BLaER1 treated with 17β-estradiol and CSF1 and Interleukin-3, amounts not matched to agents 10 nM and 100 nM (cell line): ENCODE measurements at regions not wholly inside any gene's neighbourhood (a gene's known extent, or its start where the extent isn't known, plus 50 kb on each side); places are given as distances from the start of the nearest gene placed in this dataset.
"Not testable (repeated sequence)": the region's sequence is repeated elsewhere in the genome, so short reads cannot be mapped to it uniquely, and the experiment has no call there.

Experiments used
- H3K27ac ChIP-seq, 11 experiments: shearing (Covaris generic); formaldehyde crosslinking; 2 replicates each; pipeline ENCODE4 v1.8.1; 2022
- H3K27me3 ChIP-seq, 11 experiments: shearing (Covaris generic); formaldehyde crosslinking; 2 replicates each; pipeline ENCODE4 v1.8.1; 2022
- H3K36me3 ChIP-seq, 11 experiments: shearing (Covaris generic); formaldehyde crosslinking; 2 replicates each; pipeline ENCODE4 v1.8.1; 2022
- H3K4me1 ChIP-seq, 10 experiments: shearing (Covaris generic); formaldehyde crosslinking; 2 replicates each; pipeline ENCODE4 v1.8.1; 2022
- H3K4me2 ChIP-seq, 11 experiments: shearing (Covaris generic); formaldehyde crosslinking; 2 replicates each; pipeline ENCODE4 v1.8.1; 2022
- H3K4me3 ChIP-seq, 10 experiments: shearing (Covaris generic); formaldehyde crosslinking; 2 replicates each; pipeline ENCODE4 v1.8.1; 2022
- H3K9ac ChIP-seq, 11 experiments: shearing (Covaris generic); formaldehyde crosslinking; 2 replicates each; pipeline ENCODE4 v1.8.1; 2022
- H3K9me3 ChIP-seq, 11 experiments: shearing (Covaris generic); formaldehyde crosslinking; replicated peaks in 1 of 11; 2 replicates each; pipeline ENCODE4 v1.8.1; 2022
- H4K20me1 ChIP-seq, 11 experiments: shearing (Covaris generic); formaldehyde crosslinking; 2 replicates each; pipeline ENCODE4 v1.8.1; 2022
- Cebpa-rat ChIP-seq, 11 experiments: shearing (Covaris generic); IDR thresholded peaks; 2 replicates each; pipeline ENCODE4 v1.8.1; 2022

- H3K27ac ChIP-seq: no peak overlapping the region
- H3K9ac ChIP-seq: no peak overlapping the region
- H3K4me1 ChIP-seq: peaks cover 0 to 6% (median 5%) of the 10 kb centered on the region in 10 experiments; a peak in 10 of 20 replicates
- H3K4me3 ChIP-seq: no peak overlapping the region
- no peaks in the 10 kb centered on the region for H4K20me1 ChIP-seq
- H3K36me3 ChIP-seq: no peaks in the 10 kb centered on the region
- TF ChIP-seq Cebpa-rat (IDR thresholded peaks at IDR 0.05): no peak
- no peak overlapping the region for H3K4me2 ChIP-seq
- H3K9me3 ChIP-seq: peaks cover 0 to 16% (median 0%) of the 10 kb centered on the region in 11 experiments; a peak in 2 of 22 replicates
- H3K27me3 ChIP-seq: no peaks in the 10 kb centered on the region
These were observed 244.0 kb upstream of the SFSWAP start for GRCh38 chr12:131466932-131467331.

GRCh38 chr12:131468206-131468605 lies 242.7 kb upstream of the SFSWAP start:
- no peaks in the 10 kb centered on the region for H3K36me3 ChIP-seq
- no peak overlapping the region for H3K4me3 ChIP-seq
- peaks cover 0 to 8% (median 0%) of the 10 kb centered on the region in 11 experiments; a peak in 1 of 22 replicates for H4K20me1 ChIP-seq

GRCh38 chr12:131469945-131470344 lies 240.9 kb upstream of the SFSWAP start:
- not testable (repeated sequence) for H4K20me1 ChIP-seq, H3K4me2 ChIP-seq, H3K4me3 ChIP-seq, H3K9ac ChIP-seq, H3K27me3 ChIP-seq, H3K36me3 ChIP-seq, H3K27ac ChIP-seq
- Histone ChIP-seq H3K9me3 (peaks cover 0 to 11% (median 0%) of the 10 kb centered on the region in 11 experiments; a peak in 2 of 22 replicates), H3K4me1 (peaks cover 12 to 20% (median 18%) of the 10 kb centered on the region in 10 experiments)

More at GRCh38 chr12:131468206-131468605, 242.7 kb upstream of the SFSWAP start:
- Histone ChIP-seq H3K27me3 (no peaks in the 10 kb centered on the region), H3K4me2 (no peak overlapping the region), H3K27ac (no peak overlapping the region), H3K9me3 (peaks cover 0 to 11% (median 0%) of the 10 kb centered on the region in 11 experiments; a peak in 2 of 22 replicates), H3K4me1 (peaks cover 0 to 8% (median 6%) of the 10 kb centered on the region in 10 experiments; a peak in 12 of 20 replicates), H3K9ac (no peak overlapping the region)
- no peak for TF ChIP-seq Cebpa-rat (IDR thresholded peaks at IDR 0.05)

- Histone ChIP-seq H3K4me3 (no peak overlapping the region), H3K4me1 (peaks cover 12 to 20% (median 18%) of the 10 kb centered on the region in 10 experiments), H3K4me2 (peak overlapping the region in 8 of 11 experiments; percentile 10 to 36 (median 22); a peak in 4 of 22 replicates), H3K9me3 (peaks cover 0 to 8% (median 0%) of the 10 kb centered on the region in 11 experiments; a peak in 2 of 22 replicates), H3K27me3 (no peaks in the 10 kb centered on the region), H3K27ac (no peak overlapping the region), H3K9ac (no peak overlapping the region), H4K20me1 (peaks cover 0 to 8% (median 0%) of the 10 kb centered on the region in 11 experiments; a peak in 1 of 22 replicates), H3K36me3 (no peaks in the 10 kb centered on the region)
- no peak for TF ChIP-seq Cebpa-rat (IDR thresholded peaks at IDR 0.05)
These were observed 239.5 kb upstream of the SFSWAP start for GRCh38 chr12:131471271-131471905.

GRCh38 chr12:131471946-131472732 lies 238.8 kb upstream of the SFSWAP start:
- no peak overlapping the region for H3K4me2 ChIP-seq
- no peaks in the 10 kb centered on the region for H3K27me3 ChIP-seq
- H3K36me3 ChIP-seq: no peaks in the 10 kb centered on the region
- no peak for TF ChIP-seq Cebpa-rat (IDR thresholded peaks at IDR 0.05)
- H3K9ac ChIP-seq: no peak overlapping the region
- H3K4me1 ChIP-seq: peaks cover 12 to 20% (median 18%) of the 10 kb centered on the region in 10 experiments
- H3K4me3 ChIP-seq: no peak overlapping the region
- peaks cover 0 to 8% (median 0%) of the 10 kb centered on the region in 11 experiments; a peak in 1 of 22 replicates for H4K20me1 ChIP-seq
- H3K9me3 ChIP-seq: 0 out of 22 replicates have a peak, but pooled peaks cover 0 to under 1% (median 0%) of the 10 kb centered on the region in 11 experiments
- no peak overlapping the region for H3K27ac ChIP-seq

GRCh38 chr12:131473261-131473660 lies 237.6 kb upstream of the SFSWAP start:
- no peaks in the 10 kb centered on the region for H3K27me3 ChIP-seq
- H3K4me1 ChIP-seq: peaks cover 12 to 20% (median 18%) of the 10 kb centered on the region in 10 experiments
- no peaks in the 10 kb centered on the region for H3K9me3 ChIP-seq
- peak overlapping the region; percentile 8 to 71 (median 51); a peak in 19 of 22 replicates for H3K4me2 ChIP-seq
- no peaks in the 10 kb centered on the region for H3K36me3 ChIP-seq
- no peak for TF ChIP-seq Cebpa-rat (IDR thresholded peaks at IDR 0.05)
- no peak overlapping the region for H3K27ac ChIP-seq
- H3K9ac ChIP-seq: no peak overlapping the region
- H3K4me3 ChIP-seq: no peak overlapping the region
- peaks cover 0 to 8% (median 0%) of the 10 kb centered on the region in 11 experiments; a peak in 1 of 22 replicates for H4K20me1 ChIP-seq

- no peaks in the 10 kb centered on the region for H3K36me3 ChIP-seq
- peak overlapping the region; percentile 8 to 71 (median 51); a peak in 20 of 22 replicates for H3K4me2 ChIP-seq
- H4K20me1 ChIP-seq: peaks cover 0 to 8% (median 0%) of the 10 kb centered on the region in 11 experiments; a peak in 1 of 22 replicates
- H3K9me3 ChIP-seq: no peaks in the 10 kb centered on the region
- no peak overlapping the region for H3K9ac ChIP-seq
- peaks cover 12 to 20% (median 18%) of the 10 kb centered on the region in 10 experiments for H3K4me1 ChIP-seq
- H3K27me3 ChIP-seq: no peaks in the 10 kb centered on the region
- TF ChIP-seq Cebpa-rat (IDR thresholded peaks at IDR 0.05): no peak
- H3K27ac ChIP-seq: no peak overlapping the region
- no peak overlapping the region for H3K4me3 ChIP-seq
These were observed 236.9 kb upstream of the SFSWAP start for GRCh38 chr12:131473741-131474709.

GRCh38 chr12:131475012-131475411 lies 235.9 kb upstream of the SFSWAP start:
- not testable (repeated sequence) for H3K4me2 ChIP-seq, H3K27me3 ChIP-seq, H4K20me1 ChIP-seq, H3K9ac ChIP-seq, H3K4me3 ChIP-seq, H3K9me3 ChIP-seq, H3K27ac ChIP-seq, H3K36me3 ChIP-seq
- peaks cover 12 to 20% (median 18%) of the 10 kb centered on the region in 10 experiments for H3K4me1 ChIP-seq
